Epithelial cell of proximal tubule (primary cell): ENCODE measurements at regions not wholly inside any gene's neighbourhood (a gene's known extent, or its start where the extent isn't known, plus 50 kb on each side); places are given as distances from the start of the nearest gene placed in this dataset.
A peak's percentile ranks its signal among the peaks of the same experiment; 100 is the strongest.

Source experiments
- DNase-seq: peaks from one replicate; pipeline ENCODE4 v3.0.0-alpha.2; 2011; ENCODE audit warnings: low read depth
- H3K4me3 ChIP-seq: 2 replicates; pipeline ENCODE4 v1.5.1; 2011; ENCODE audit warnings: low read depth, mild to moderate bottlenecking, low read length
- CTCF ChIP-seq: conservative IDR thresholded peaks from 2 replicates; pipeline ENCODE4 v1.5.1; 2012; ENCODE audit warnings: low read depth, mild to moderate bottlenecking, low read length

GRCh38 chrY:15973200-15973599 lies 1448.9 kb downstream of the NLGN4Y start:
- H3K4me3 ChIP-seq, result no peak overlapping the region
- TF ChIP-seq CTCF, result no peak
- no peak for DNase-seq

GRCh38 chrY:15976771-15977170 lies 1452.4 kb downstream of the NLGN4Y start:
- no peak for DNase-seq
- no peak for TF ChIP-seq CTCF
- no peak overlapping the region for H3K4me3 ChIP-seq

GRCh38 chrY:15978503-15978902 lies 1454.2 kb downstream of the NLGN4Y start:
- no peak overlapping the region for H3K4me3 ChIP-seq
- peak; percentile 23 for DNase-seq
- TF ChIP-seq CTCF, result no peak

GRCh38 chrY:15984651-15985398 lies 1460.5 kb downstream of the NLGN4Y start:
- no peak overlapping the region for H3K4me3 ChIP-seq
- no peak for TF ChIP-seq CTCF
- no peak for DNase-seq

- no peak overlapping the region for H3K4me3 ChIP-seq
- DNase-seq, result no peak
- TF ChIP-seq CTCF, result no peak
Measured at GRCh38 chrY:15996014-15996413, 1471.7 kb downstream of the NLGN4Y start.

GRCh38 chrY:16000751-16001150 lies 1476.4 kb downstream of the NLGN4Y start:
- TF ChIP-seq CTCF, result no peak
- DNase-seq, result peak; percentile 20
- no peak overlapping the region for H3K4me3 ChIP-seq

- TF ChIP-seq CTCF, result no peak
- no peak for DNase-seq
- no peak overlapping the region for H3K4me3 ChIP-seq
Measured at GRCh38 chrY:16001896-16002295, 1477.6 kb downstream of the NLGN4Y start.
